Stimulated activated CD4-positive, alpha-beta T cell treated with anti-CD3 and anti-CD28 coated beads, Interleukin-4, amount 100 ng/mL, for 4 hours (primary cell): ENCODE measurements at regions not wholly inside any gene's neighbourhood (a gene's known extent, or its start where the extent isn't known, plus 50 kb on each side); places are given as distances from the start of the nearest gene placed in this dataset.

Experiments used
- DNase-seq, 2 experiments: peaks; one replicate each; pipeline ENCODE4 v3.0.0-alpha.2; 2020

DNA sequence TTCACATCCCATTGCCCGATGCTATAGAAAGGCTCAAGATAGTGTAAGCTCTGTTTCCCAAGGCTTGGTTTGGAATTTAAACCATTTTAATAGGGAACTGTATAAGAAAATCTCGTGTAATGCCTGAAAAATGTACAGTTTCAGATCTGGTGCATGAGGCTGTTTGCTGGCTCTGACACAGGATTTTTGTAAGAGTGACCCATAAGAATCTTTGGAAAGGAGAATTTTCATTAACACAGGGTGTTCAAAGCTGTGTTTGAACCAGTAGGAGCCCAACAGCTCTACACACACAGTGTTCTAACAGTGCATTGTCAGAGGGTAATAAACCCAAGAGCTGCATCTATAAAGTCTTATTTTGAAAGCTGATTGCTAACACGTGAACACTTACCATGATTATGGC lies 293.5 kb downstream of the PRL start:
- no peak for DNase-seq

GRCh38 chr6:22006795-22007194 lies 290.0 kb downstream of the PRL start:
- no peak for DNase-seq

DNA sequence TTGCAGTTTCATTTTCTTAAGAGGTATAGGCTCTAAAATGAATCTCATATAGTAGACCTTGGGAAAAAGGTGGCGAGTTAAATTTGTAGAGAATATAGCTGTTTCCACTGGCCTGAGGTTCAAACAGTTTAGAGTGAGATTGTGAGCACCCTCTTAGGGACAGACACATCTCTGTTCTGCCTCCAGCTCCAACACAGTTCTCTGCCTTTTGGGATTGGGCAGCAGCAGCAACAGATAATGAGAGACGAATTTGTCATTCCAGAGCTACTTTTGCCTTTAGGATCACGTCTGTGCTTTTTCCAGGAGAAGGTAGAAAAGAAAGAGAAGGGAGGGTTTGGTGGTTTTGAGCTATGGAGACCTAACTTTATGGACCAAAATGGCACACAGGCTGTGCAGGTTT lies 289.4 kb downstream of the PRL start:
- DNase-seq = no peak

DNA sequence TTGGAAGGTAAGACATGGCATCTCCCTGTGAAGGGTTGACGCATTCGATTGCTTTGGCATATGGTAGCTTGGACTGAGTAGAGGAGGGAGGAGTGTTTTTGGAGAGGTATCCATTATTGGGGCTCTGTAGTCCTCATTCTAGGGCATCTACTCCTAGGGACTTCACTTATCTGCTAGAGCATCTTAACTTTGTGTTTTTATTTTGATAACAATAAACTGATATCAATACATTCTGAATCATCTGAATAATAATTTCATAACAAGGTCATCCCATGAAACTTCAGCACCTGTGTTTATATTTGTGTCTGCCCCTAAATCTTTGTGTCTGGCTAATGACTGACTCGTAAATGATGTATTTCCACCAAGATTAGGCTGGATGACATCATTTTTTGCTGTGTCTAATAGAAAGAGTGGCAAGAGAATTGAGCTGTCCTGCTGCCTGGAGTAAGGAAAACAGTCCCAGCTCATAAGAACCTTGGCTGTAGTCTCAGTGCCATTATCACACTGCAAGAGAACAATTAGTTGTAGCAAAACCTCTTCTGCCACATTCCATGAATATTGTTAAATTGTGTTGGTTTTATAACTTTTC lies 288.5 kb downstream of the PRL start:
- no peak for DNase-seq

DNA sequence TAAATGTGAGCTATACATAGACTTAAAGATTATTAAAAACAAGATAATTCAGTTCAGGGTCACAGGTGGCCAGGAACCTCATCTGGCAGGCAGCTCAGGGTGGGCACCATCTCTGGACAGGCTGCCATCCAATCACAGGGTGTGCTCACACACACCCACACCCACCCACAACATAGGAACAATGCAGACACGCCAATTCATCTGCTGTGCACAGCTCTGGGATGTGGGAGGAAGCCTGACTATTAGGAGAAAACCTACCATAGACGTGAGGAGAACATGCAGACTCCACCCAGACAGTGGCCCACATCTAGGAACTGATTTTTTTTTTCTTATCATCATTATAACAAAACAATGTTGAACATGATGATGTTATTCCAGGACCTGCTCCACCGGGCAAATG lies 286.7 kb downstream of the PRL start:
- DNase-seq = no peak

GRCh38 chr6:22015216-22015615 lies 281.6 kb downstream of the PRL start:
- DNase-seq = no peak

- DNase-seq = no peak
Measured at GRCh38 chr6:22015944-22016343, 280.9 kb downstream of the PRL start.

- no peak for DNase-seq
Measured at GRCh38 chr6:22017272-22017671, 279.6 kb downstream of the PRL start.

- DNase-seq = no peak
Measured at GRCh38 chr6:22017766-22018165, 279.1 kb downstream of the PRL start.

GRCh38 chr6:22019857-22020256 lies 277.0 kb downstream of the PRL start:
- no peak for DNase-seq

DNA sequence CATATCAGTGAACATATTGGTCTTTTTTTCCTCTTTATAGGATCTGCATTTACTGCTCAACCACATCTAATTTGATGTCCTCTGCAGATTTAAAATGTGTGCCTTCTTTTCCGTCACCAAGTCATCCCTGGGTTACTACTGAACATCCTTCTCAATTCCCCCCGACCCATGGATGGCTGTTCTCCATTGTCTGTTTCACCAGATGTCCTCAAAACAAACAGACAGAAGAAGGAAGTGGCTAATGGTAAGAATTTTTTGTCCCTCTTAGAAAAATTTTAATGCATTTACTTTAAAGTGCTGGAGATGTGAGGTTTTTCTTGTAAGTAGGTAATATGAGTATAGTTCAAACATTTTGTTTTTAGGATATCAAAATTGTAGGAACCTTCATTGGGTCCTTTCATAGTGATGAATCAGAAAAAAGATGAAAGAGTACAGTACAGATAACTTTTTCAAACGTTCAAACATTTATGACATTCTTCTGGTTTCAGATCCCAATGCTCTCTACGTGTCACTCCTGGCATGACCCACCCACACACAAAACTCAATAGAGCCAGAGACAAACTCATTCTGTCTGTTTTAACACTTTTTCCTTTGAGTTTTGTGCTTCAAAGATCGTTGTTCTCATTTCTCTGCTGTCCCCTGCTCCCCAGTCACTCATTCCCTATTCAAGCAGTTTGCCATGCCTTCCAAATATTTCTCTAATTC lies 276.4 kb downstream of the PRL start:
- no peak for DNase-seq

GRCh38 chr6:22021966-22022365 lies 274.9 kb downstream of the PRL start:
- DNase-seq = no peak

- no peak for DNase-seq
Measured at GRCh38 chr6:22023937-22024336, 272.9 kb downstream of the PRL start.

DNA sequence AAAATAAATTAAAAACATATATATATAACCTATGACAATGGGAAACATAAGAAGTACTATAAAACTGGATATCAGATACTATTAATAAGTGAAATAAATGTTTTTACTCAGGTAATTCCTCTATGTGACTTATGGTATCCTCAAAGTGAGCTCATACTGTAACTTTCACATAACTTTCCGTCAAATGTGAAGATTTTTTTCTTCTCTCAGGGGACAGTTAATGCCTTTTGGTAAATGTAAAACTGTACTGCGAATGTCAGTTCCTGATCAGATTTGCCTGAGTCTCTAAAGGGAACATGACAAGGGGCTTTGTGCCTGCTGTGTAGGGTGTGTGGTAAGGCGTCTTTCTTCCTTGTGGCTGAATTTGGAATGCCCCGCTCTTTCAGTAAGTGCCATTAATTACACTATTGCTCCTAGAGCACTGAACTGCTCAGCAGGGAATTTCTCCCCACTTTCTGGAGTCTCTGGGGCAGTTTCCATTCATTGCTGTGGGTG lies 271.8 kb downstream of the PRL start:
- DNase-seq = no peak

DNA sequence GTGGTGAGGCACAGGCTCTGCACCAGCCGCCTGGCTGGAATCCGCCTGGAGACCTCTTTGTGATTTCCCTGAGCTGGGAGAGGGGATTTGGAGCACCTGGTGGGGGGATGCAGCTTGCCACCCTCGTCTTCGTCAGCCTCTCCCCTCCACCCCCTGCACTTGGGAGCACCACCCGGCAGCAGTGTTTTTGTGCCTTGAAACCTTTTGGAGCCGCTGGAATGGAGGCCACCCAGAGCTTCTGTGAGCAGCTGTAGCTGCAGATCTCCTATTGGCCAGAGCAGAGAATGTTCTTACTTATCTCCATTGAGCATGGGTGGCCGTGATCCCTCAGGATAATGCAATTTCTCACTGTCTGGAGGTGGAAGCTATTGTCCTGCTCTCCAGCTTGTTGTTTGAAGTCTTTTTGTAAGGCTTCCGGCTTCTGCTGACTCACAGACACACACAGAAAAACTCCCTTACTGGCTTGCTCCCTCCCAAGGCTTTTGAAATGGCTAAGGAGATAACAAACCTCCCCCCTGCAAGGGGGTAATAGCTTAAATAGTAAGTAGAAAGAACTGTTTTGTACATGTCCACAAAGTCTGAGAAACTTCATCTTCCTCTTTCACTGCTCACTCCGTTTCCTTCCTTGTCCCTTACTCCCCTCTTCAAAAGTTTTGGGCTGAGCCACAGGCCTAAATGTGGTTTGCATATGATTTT lies 271.2 kb downstream of the PRL start:
- no peak for DNase-seq

GRCh38 chr6:22026164-22026678 lies 270.6 kb downstream of the PRL start:
- DNase-seq = no peak

DNA sequence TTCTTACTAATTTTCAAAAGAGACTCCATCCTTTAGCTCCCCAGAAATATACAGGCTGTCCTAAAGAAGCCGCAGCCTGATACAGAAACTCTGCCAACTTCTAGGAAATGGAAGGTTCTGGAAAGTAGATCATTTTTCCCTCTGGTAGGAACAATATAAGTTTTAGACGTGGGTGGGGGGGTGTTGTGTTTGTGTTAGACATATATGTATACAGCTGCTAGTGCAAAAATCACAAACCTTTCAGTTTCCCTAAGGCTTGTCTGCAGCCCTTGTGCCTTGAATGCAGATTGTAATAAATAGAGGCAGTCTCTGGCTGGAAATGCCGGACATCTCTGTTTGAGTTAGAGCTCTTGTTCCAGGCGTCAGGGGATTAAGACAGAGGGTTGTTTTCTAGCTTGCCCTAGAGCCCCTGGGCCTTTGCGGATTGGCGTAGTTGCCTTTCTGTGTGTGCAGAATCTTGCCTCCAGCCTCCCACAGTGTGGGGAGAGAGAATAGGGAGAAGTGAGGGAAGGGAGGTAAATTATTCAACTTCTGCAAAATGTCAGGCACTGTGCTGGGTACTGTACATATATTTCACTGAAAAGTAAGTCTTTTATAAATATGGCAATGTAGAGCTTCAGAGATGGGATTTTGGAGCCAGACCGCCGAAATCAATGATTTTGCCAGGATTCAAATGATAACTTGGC lies 269.7 kb downstream of the PRL start:
- DNase-seq = no peak

- DNase-seq = no peak
Measured at GRCh38 chr6:22028403-22029090, 268.3 kb downstream of the PRL start.

GRCh38 chr6:22029171-22029570 lies 267.7 kb downstream of the PRL start:
- DNase-seq = no peak

DNA sequence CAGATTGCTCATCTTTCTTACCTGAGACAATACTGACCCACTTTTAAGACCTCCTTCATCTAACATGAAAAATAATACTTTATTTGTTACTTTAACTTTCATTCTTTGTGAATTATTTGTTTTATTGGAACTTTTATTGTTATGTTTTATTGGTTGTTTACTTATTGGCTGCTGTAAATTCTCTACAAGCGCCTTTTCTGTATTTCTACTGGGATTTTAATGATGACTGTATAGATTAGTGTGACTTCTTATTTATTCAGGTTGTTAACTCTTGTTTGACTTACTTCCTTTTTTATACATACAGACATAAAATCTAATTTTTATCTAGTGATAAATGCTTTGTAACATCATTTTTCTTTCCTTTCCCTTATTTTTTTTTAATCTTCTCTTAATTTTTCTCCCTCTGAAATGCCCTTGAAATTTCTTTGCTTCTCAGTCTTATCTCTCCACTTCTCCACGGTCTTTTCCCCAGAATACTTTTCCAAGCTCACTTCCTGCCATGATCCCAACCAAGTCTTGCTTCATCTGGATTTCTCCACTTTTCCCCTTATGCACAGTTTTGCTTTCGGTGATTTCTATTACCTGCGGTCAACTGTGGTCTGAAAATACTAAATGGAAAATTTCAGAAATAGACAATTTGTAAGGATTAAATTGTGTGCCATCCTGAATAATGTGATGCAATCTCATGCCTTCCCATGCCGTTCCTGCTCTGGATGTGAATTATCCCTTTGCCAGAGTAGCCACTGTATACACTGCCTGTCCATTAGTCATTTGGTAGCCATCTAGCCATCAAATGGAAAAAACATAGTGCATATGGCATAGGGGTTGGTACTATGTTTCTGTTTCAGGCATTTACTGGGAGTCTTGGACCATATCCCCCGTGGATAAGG lies 265.9 kb downstream of the PRL start:
- no peak for DNase-seq

DNA sequence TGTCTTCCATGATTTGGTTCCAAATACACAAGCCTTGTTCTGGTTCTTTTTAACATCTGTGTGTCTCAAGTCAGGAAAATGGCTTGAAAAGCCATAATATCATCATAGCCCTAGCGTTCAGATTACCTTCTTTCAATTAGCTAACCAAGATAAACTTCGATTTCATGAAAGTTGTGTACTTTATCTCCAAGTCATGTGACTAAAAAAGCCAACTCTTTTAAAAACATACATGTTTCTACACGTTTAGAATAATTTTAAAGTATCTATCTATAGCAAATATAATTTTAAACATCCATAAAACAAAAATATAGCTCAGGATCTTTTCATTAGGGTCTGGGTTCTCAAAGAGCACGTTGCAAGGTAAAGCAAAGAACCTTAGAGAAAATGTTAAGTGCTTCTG lies 261.1 kb downstream of the PRL start:
- DNase-seq = no peak

- no peak for DNase-seq
Measured at GRCh38 chr6:22036275-22036674, 260.6 kb downstream of the PRL start.
